H1 (cell line): ENCODE measurements at regions not wholly inside any gene's neighbourhood (a gene's known extent, or its start where the extent isn't known, plus 50 kb on each side); places are given as distances from the start of the nearest gene placed in this dataset.
A peak's percentile ranks its signal among the peaks of the same experiment; 100 is the strongest.

Experiments used
- CTCF ChIA-PET: fragments of 300-600 bp; sonication (Branson Sonifier 250); formaldehyde crosslinking; loops from one replicate; lab custom pipeline; 2021; ENCODE audit not compliant: partially characterized antibody; lab: Charles Lee
- POLR2A ChIA-PET: fragments of 300-600 bp; sonication (Branson Sonifier 250); formaldehyde crosslinking; loops from one replicate; lab custom pipeline; 2021; ENCODE audit warnings: inconsistent platforms; ENCODE audit not compliant: partially characterized antibody; lab: Charles Lee
- DNase-seq, 2 experiments: peaks; one replicate each; pipeline versions ENCODE4 v3.0.0 to v3.0.0-alpha.2; 2010 to 2022; ENCODE audit warnings: low spot score in 2 of 2, low read depth in 1 of 2, mixed read lengths in 1 of 2
- FAIRE-seq: peaks from 2 replicates; lab custom pipeline; 2011; peaks lifted over from hg19 to GRCh38; lab: Jason Lieb, UNC
- H2AFZ ChIP-seq: 2 replicates; pipeline ENCODE4 v1.8.1; 2012; ENCODE audit warnings: low read length, inconsistent platforms
- H2AK5ac ChIP-seq: 2 replicates; pipeline ENCODE4 v1.6.1; 2013; ENCODE audit warnings: low read depth, low read length
- H2BK120ac ChIP-seq: replicated peaks from 2 replicates; pipeline ENCODE3; 2013; ENCODE audit warnings: low read depth, low read length, inconsistent platforms
- H2BK12ac ChIP-seq: 2 replicates; pipeline ENCODE4 v1.6.1; 2013; ENCODE audit warnings: low read depth, low read length
- H2BK15ac ChIP-seq: 2 replicates; pipeline ENCODE4 v1.6.1; 2013; ENCODE audit warnings: low read length
- H2BK20ac ChIP-seq: 2 replicates; pipeline ENCODE4 v1.6.1; 2013; ENCODE audit warnings: low read length
- H2BK5ac ChIP-seq: 2 replicates; pipeline ENCODE4 v1.6.1; 2013; ENCODE audit warnings: low read depth, low read length
- H3K14ac ChIP-seq: 2 replicates; pipeline ENCODE4 v1.6.1; 2013; ENCODE audit warnings: inconsistent platforms; ENCODE audit not compliant: insufficient read length
- H3K18ac ChIP-seq: 2 replicates; pipeline ENCODE4 v1.6.1; 2013; ENCODE audit warnings: low read length; ENCODE audit errors: extremely low read depth
- H3K23ac ChIP-seq: 2 replicates; pipeline ENCODE4 v1.6.1; 2013; ENCODE audit warnings: inconsistent platforms; ENCODE audit not compliant: insufficient read length
- H3K23me2 ChIP-seq: 2 replicates; pipeline ENCODE4 v1.6.1; 2013; ENCODE audit warnings: low read depth, low read length
- H3K27ac ChIP-seq: 2 replicates; pipeline ENCODE4 v1.6.1; 2011; ENCODE audit warnings: low read depth, low read length, inconsistent platforms
- H3K27me3 ChIP-seq, 4 experiments: replicated peaks in 1 of 4; 1 replicate in 1 of 4; 2 replicates in 3 of 4; pipeline versions ENCODE4 v1.6.1 to v1.8.1; 2011 to 2013; ENCODE audit warnings: low read length in 3 of 4, mild to moderate bottlenecking in 3 of 4, inconsistent platforms in 2 of 4, mixed read lengths in 2 of 4, moderate library complexity in 1 of 4; ENCODE audit not compliant: control insufficient read depth in 3 of 4, insufficient read depth in 3 of 4; ENCODE audit errors: extremely low read depth in 1 of 4
- H3K36me3 ChIP-seq, 4 experiments: 2 replicates each; pipeline versions ENCODE4 v1.6.1 to v1.8.1; 2011 to 2013; ENCODE audit warnings: mild to moderate bottlenecking in 4 of 4, low read length in 3 of 4, moderate library complexity in 2 of 4, control low read depth in 1 of 4, inconsistent platforms in 1 of 4; ENCODE audit not compliant: insufficient read depth in 4 of 4, control insufficient read depth in 2 of 4
- H3K4ac ChIP-seq: replicated peaks from 2 replicates; pipeline ENCODE3; 2013; ENCODE audit warnings: low read length, low read depth, mixed read lengths, inconsistent platforms; ENCODE audit not compliant: insufficient read length
- H3K4me1 ChIP-seq, 4 experiments: replicated peaks in 1 of 4; 1 replicate in 1 of 4; 2 replicates in 3 of 4; pipeline versions ENCODE4 v1.6.1 to v1.8.1; 2011 to 2013; ENCODE audit warnings: low read length in 3 of 4, inconsistent platforms in 2 of 4, mixed read lengths in 1 of 4; ENCODE audit not compliant: insufficient read depth in 4 of 4, control insufficient read depth in 3 of 4
- H3K4me2 ChIP-seq, 2 experiments: 2 replicates each; pipeline versions ENCODE4 v1.6.1 to v1.8.1; 2011 to 2013; ENCODE audit warnings: low read depth in 2 of 2, low read length in 2 of 2, control low read depth in 1 of 2, inconsistent platforms in 1 of 2, mild to moderate bottlenecking in 1 of 2; ENCODE audit not compliant: insufficient read depth in 1 of 2
- H3K4me3 ChIP-seq, 4 experiments: fragments of 200-600, 300-600 bp in 1 of 4; sonication (generic), shearing (Covaris generic), sonication (Bioruptor Twin) in 1 of 4; 2 replicates each; pipeline versions ENCODE4 v1.5.1 to v1.8.1; 2011 to 2016; ENCODE audit warnings: low read length in 4 of 4, low read depth in 3 of 4, control low read depth in 2 of 4, inconsistent platforms in 2 of 4, mild to moderate bottlenecking in 2 of 4, mixed read lengths in 1 of 4, moderate library complexity in 1 of 4; ENCODE audit not compliant: insufficient read depth in 2 of 4; ENCODE audit errors: extremely low read depth in 1 of 4
- H3K56ac ChIP-seq: replicated peaks from 2 replicates; pipeline ENCODE3; 2013; ENCODE audit warnings: low read depth, mild to moderate bottlenecking, mixed read lengths, low read length, inconsistent platforms; ENCODE audit not compliant: insufficient read length
- H3K79me1 ChIP-seq: 2 replicates; pipeline ENCODE4 v1.6.1; 2013; ENCODE audit warnings: low read depth, low read length, control low read depth
- H3K79me2 ChIP-seq, 2 experiments: 2 replicates each; pipeline versions ENCODE4 v1.6.1 to v1.8.1; 2012 to 2013; ENCODE audit warnings: low read length in 2 of 2, mild to moderate bottlenecking in 2 of 2, inconsistent platforms in 1 of 2; ENCODE audit not compliant: insufficient read depth in 2 of 2, control insufficient read depth in 1 of 2
- H3K9ac ChIP-seq, 4 experiments: replicated peaks in 1 of 4; 1 replicate in 1 of 4; 2 replicates in 3 of 4; pipeline versions ENCODE4 v1.6.1 to v1.8.1; 2011 to 2013; ENCODE audit warnings: low read depth in 3 of 4, low read length in 3 of 4, control low read depth in 2 of 4, mild to moderate bottlenecking in 2 of 4, moderate library complexity in 2 of 4, inconsistent platforms in 1 of 4; ENCODE audit errors: extremely low read depth in 1 of 4
- H3K9me3 ChIP-seq, 2 experiments: 2 replicates each; pipeline versions ENCODE4 v1.6.1 to v1.8.1; 2012 to 2013; ENCODE audit warnings: mild to moderate bottlenecking in 2 of 2, moderate library complexity in 2 of 2, control low read depth in 1 of 2, inconsistent platforms in 1 of 2, low read depth in 1 of 2, low read length in 1 of 2, mixed read lengths in 1 of 2; ENCODE audit not compliant: insufficient read depth in 2 of 2
- H4K20me1 ChIP-seq, 2 experiments: replicated peaks in 1 of 2; 2 replicates each; pipeline versions ENCODE3 to v1.8.1; 2011 to 2013; ENCODE audit warnings: inconsistent platforms in 2 of 2, low read length in 2 of 2, mild to moderate bottlenecking in 1 of 2; ENCODE audit not compliant: insufficient read depth in 2 of 2, control insufficient read depth in 1 of 2
- H4K5ac ChIP-seq: 2 replicates; pipeline ENCODE4 v1.6.1; 2013; ENCODE audit warnings: low read length, low read depth, mixed read lengths, inconsistent platforms; ENCODE audit not compliant: insufficient read length
- H4K8ac ChIP-seq: 2 replicates; pipeline ENCODE4 v1.8.0; 2013; ENCODE audit warnings: mild to moderate bottlenecking, moderate library complexity, low read length, inconsistent platforms; ENCODE audit not compliant: insufficient read depth; ENCODE audit errors: extremely low read depth
- H4K91ac ChIP-seq: replicated peaks from 2 replicates; pipeline ENCODE3; 2013; ENCODE audit warnings: low read length, mixed read lengths, inconsistent platforms; ENCODE audit not compliant: insufficient read length
- KDM1A ChIP-seq: fragments of 200-600, 300-600 bp; sonication (generic); IDR thresholded peaks from 2 replicates; pipeline ENCODE4 v1.7.1; 2016; ENCODE audit warnings: mild to moderate bottlenecking, low read length, borderline replicate concordance
- SAP30 ChIP-seq: fragments of 300-600 bp; sonication (generic); IDR thresholded peaks from 2 replicates; pipeline ENCODE4 v1.7.1; 2012; ENCODE audit warnings: low read length, moderate library complexity, mild to moderate bottlenecking, inconsistent platforms; ENCODE audit not compliant: insufficient read depth, insufficient replicate concordance
- WGBS, 2 experiments: shearing (Covaris generic) in 1 of 2; methylation state at CpG; one replicate each; pipeline versions ENCODE4 v1.1.6 to v1.1.7; 2013 to 2015; ENCODE audit warnings: low lambda C conversion rate in 2 of 2, mixed read lengths in 2 of 2, inconsistent platforms in 1 of 2, low coverage in 1 of 2, missing lambda C conversion rate in 1 of 2; ENCODE audit not compliant: insufficient replicate concordance in 2 of 2, insufficient coverage in 1 of 2, insufficient read length in 1 of 2; ENCODE audit errors: extremely low coverage in 1 of 2, missing lambda C conversion rate in 1 of 2; 5-methylcytosine and 5-hydroxymethylcytosine counted together

GRCh38 chr18:25685088-25685487, 333.1 kb upstream of the ZNF521 start:
- Histone ChIP-seq H2BK12ac (peak overlapping the region; percentile 19; the same call in 1 of the 2 replicates), H2BK120ac (peak overlapping the region; percentile 28), H2BK5ac (no peak overlapping the region), H3K79me1 (no peaks in the 10 kb centered on the region), H3K4ac (no peak overlapping the region), H3K9me3 (peaks cover 0 to 4% of the 10 kb centered on the region in 2 experiments; a peak in 1 of 4 replicates), H2AFZ (peak overlapping the region; percentile 49; the same call in 1 of the 2 replicates), H3K27ac (no peak overlapping the region), H3K36me3 (no peaks in the 10 kb centered on the region), H3K27me3 (no peaks in the 10 kb centered on the region), H4K20me1 (no peaks in the 10 kb centered on the region), H3K79me2 (no peaks in the 10 kb centered on the region), H4K5ac (no peak overlapping the region), H4K91ac (no peak overlapping the region), H2BK15ac (0 out of 2 replicates have a peak overlapping the region, but pooled peaks have one; percentile 8), H3K4me3 (no peak overlapping the region), H3K56ac (no peak overlapping the region), H2BK20ac (no peak overlapping the region), H3K14ac (no peak overlapping the region), H3K4me1 (peaks cover 0 to under 1% (median 0%) of the 10 kb centered on the region in 4 experiments; a peak in 1 of 7 replicates), H3K18ac (0 out of 2 replicates have a peak overlapping the region, but pooled peaks have one; percentile 9), H3K4me2 (no peak overlapping the region), H3K23ac (no peak overlapping the region), H4K8ac (no peak overlapping the region), H3K9ac (no peak overlapping the region), H3K23me2 (no peaks in the 10 kb centered on the region), H2AK5ac (no peak overlapping the region)
- POLR2A ChIA-PET, result interaction anchor here (1.1 kb wide), 1 partner anchor 10 kb away, joined by 3 read pairs; no protein-coding TSS in a partner anchor
- no peak for FAIRE-seq
- 59% methylated on average over 4 of the region's 4 CpGs; no CpG with 5 or more reads in 1 of the 2 experiments for WGBS, 2 experiments
- TF ChIP-seq KDM1A (no peak), SAP30 (no peak)
- CTCF ChIA-PET, result interaction anchor here (0.5 to 2.0 kb wide), 6 partner anchors 11 to 1028 kb away, joined by 3 to 5 read pairs (median 3); no protein-coding TSS in a partner anchor
- DNase-seq, result no peak
